Esophagus muscularis mucosa (tissue), 4 donors: ENCODE measurements at regions not wholly inside any gene's neighbourhood (a gene's known extent, or its start where the extent isn't known, plus 50 kb on each side); places are given as distances from the start of the nearest gene placed in this dataset.

Source experiments
- DNase-seq: peaks from one replicate; pipeline ENCODE4 v3.0.0-alpha.2; 2017; ENCODE audit errors: extremely low spot score
- H3K27ac ChIP-seq, 4 donors: fragments of 200-600 bp; sonication (generic); replicated peaks in 1 of 4; 1 replicate in 3 of 4; 2 replicates in 1 of 4; pipeline ENCODE4 v1.5.1; 2016 to 2019; ENCODE audit warnings: mild to moderate bottlenecking in 1 of 4
- H3K27me3 ChIP-seq, 4 donors: fragments of 200-600 bp; sonication (generic); one replicate each; pipeline versions ENCODE4 v1.5.1 to v1.6.0; 2016 to 2019
- H3K36me3 ChIP-seq, 4 donors: fragments of 200-600 bp; sonication (generic); one replicate each; pipeline ENCODE4 v1.5.1; 2016 to 2019
- H3K4me1 ChIP-seq, 4 donors: fragments of 200-600 bp; sonication (generic); one replicate each; pipeline ENCODE4 v1.5.1; 2016 to 2019
- H3K4me3 ChIP-seq, 4 donors: fragments of 200-600 bp; sonication (generic); 1 replicate in 2 of 4; 2 replicates in 2 of 4; pipeline ENCODE4 v1.5.1; 2016 to 2019; ENCODE audit warnings: mild to moderate bottlenecking in 4 of 4, moderate library complexity in 1 of 4
- H3K9me3 ChIP-seq, 4 donors: fragments of 200-600 bp; sonication (generic); 1 replicate in 3 of 4; 2 replicates in 1 of 4; pipeline ENCODE4 v1.5.1; 2016 to 2019
- EP300 ChIP-seq: sonication (generic); formaldehyde crosslinking; IDR thresholded peaks from one replicate; pipeline ENCODE4 v1.6.1; 2017; ENCODE audit warnings: antibody characterized with exemption
- POLR2A ChIP-seq: fragments of 450-650 bp; IDR thresholded peaks from one replicate; pipeline ENCODE4 v1.6.1; 2017; ENCODE audit warnings: antibody characterized with exemption, moderate library complexity, mild to moderate bottlenecking, low read depth
- POLR2AphosphoS5 ChIP-seq, 2 donors: sonication (generic); formaldehyde crosslinking; IDR thresholded peaks; one replicate each; pipeline ENCODE4 v1.6.1; 2017; ENCODE audit warnings: antibody characterized with exemption in 2 of 2
- WGBS: methylation state at CpG from one replicate; pipeline ENCODE4 v1.1.5; 2018; 5-methylcytosine and 5-hydroxymethylcytosine counted together
- intact Hi-C: fragments of 100-400 bp; cut with DNase I; formaldehyde crosslinking; loops from one replicate; pipeline ENCODE4 v1.15.1; 2023
- TF ChIP-seq, protein P1 (sequence below), 3 experiments: fragments of 200-600 bp in 2 of 3; fragments of 450-650 bp in 1 of 3; sonication (generic) in 2 of 3; IDR thresholded peaks; one replicate each; pipeline ENCODE4 v1.5.1; 2017 to 2019; ENCODE audit warnings: antibody characterized with exemption in 3 of 3, mild to moderate bottlenecking in 2 of 3, moderate library complexity in 1 of 3

DNA sequence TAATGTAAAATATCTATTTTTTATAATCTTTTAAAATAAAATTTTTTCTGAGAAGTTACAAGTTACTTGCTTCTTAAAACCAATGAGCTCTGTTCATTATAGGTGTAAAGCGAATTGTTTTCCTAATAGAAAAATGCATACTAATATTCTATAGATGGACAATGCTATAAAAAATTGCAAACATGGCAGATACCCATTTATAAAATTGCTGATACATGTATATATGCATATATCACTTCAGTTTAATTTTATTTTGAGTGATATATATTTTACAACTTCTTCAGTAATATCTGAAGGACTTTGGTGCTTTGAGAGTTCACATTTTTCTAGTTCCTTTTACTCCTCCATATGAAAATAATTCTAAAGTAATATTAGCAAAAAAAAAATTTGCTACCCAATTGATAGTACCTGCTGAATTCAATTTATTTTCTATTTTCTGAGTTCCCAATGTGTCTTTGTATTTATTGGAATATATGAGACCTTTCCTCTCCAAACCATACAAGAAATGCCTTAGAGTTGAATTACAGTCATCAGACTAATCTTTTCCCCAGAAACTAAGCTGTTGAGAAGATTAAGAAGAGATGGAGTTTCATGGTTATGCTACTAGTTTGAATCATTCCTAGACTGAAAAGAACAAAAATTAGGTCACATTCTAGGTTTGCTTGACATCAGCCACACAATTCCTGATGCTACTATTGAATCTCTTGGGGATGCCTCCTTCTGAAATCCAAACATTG lies 1937.5 kb upstream of the SEL1L start:
- no peak overlapping the region for H3K27ac ChIP-seq
- no peaks in the 10 kb centered on the region for H3K36me3 ChIP-seq
- intact Hi-C loops, result no loop called here
- no peak for DNase-seq
- H3K4me1 ChIP-seq, result no peaks in the 10 kb centered on the region
- H3K4me3 ChIP-seq, result no peak overlapping the region
- H3K27me3 ChIP-seq, result no peaks in the 10 kb centered on the region
- no peaks in the 10 kb centered on the region for H3K9me3 ChIP-seq
- TF ChIP-seq POLR2A (no peak), EP300 (no peak)
- 95% methylated on average over 1 of the region's 1 CpG for WGBS

DNA sequence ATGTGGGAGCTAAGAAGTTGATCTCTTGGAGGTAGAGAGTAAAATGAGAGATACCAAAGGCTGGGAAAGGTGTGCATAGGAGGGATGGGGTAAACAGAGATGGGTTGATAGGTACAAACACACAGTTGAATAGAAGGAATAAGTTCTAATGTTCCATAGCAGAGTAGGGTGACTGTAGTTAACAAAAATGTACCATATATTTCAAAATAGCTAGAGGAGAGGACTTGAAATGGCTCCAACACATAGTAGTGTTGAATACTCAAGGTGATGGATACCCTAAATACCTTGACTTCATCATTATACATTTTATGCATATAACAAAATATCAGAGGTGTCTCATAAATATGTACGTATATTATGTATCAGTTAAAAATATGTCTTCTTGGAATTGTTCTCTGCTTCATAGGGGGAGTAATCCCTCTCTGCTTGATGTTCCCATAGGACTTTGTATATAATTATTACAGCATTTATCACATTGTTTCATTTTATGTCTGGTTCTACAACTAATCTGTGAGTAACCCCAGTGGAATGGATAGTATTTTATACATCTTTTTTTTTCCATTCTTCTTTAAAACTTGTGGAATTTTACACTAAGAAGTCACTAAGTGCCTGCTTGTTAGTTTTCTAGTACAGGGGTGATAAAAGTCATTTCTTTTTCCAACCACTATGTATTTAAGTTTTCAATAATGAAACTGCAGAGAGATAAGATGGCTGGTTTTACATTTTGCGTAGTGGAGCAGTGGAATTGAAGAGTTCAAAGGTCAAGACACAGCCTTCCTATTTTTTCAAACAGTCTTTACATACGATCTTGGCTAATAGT lies 1940.0 kb upstream of the SEL1L start:
- Histone ChIP-seq H3K4me1 (no peaks in the 10 kb centered on the region), H3K36me3 (no peaks in the 10 kb centered on the region), H3K27ac (no peak overlapping the region), H3K27me3 (no peaks in the 10 kb centered on the region), H3K4me3 (no peak overlapping the region), H3K9me3 (no peaks in the 10 kb centered on the region)
- intact Hi-C loops, result no loop called here
- DNase-seq, result no peak
- WGBS, result 72% methylated on average over 3 of the region's 3 CpGs
- TF ChIP-seq POLR2AphosphoS5 (IDR thresholded peaks at IDR 0.05) (no peak), EP300 (no peak), POLR2A (no peak)
- TF ChIP-seq, protein P1, sequence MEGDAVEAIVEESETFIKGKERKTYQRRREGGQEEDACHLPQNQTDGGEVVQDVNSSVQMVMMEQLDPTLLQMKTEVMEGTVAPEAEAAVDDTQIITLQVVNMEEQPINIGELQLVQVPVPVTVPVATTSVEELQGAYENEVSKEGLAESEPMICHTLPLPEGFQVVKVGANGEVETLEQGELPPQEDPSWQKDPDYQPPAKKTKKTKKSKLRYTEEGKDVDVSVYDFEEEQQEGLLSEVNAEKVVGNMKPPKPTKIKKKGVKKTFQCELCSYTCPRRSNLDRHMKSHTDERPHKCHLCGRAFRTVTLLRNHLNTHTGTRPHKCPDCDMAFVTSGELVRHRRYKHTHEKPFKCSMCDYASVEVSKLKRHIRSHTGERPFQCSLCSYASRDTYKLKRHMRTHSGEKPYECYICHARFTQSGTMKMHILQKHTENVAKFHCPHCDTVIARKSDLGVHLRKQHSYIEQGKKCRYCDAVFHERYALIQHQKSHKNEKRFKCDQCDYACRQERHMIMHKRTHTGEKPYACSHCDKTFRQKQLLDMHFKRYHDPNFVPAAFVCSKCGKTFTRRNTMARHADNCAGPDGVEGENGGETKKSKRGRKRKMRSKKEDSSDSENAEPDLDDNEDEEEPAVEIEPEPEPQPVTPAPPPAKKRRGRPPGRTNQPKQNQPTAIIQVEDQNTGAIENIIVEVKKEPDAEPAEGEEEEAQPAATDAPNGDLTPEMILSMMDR (IDR thresholded peaks at IDR 0.05), result no peak

DNA sequence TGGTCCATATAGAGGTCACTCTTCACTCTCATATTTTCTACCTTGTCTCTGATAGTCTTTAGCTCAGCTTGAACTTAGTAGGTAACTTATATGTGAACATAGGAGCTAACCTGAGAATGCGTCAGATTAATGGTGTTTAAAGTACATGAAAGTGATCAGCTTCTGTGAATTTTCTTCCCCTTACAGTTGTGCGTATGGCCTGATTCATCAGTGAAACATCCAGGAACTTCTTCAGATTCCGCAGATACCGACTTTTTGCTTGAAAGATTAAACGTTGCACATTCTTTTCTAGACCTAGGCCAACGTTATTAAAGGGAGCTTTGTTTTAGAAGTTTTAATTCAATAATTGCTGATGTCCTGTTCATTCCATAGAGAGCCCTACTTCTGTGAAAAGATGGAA lies 1945.1 kb upstream of the SEL1L start:
- 87% methylated on average over 6 of the region's 6 CpGs for WGBS
- TF ChIP-seq, protein P1 (IDR thresholded peaks at IDR 0.05), result no peak
- TF ChIP-seq POLR2A, result no peak
- no peak for TF ChIP-seq POLR2AphosphoS5 (IDR thresholded peaks at IDR 0.05)
- TF ChIP-seq EP300, result no peak
- Histone ChIP-seq H3K27ac (no peak overlapping the region), H3K9me3 (no peaks in the 10 kb centered on the region), H3K27me3 (no peaks in the 10 kb centered on the region), H3K36me3 (no peaks in the 10 kb centered on the region), H3K4me1 (no peaks in the 10 kb centered on the region), H3K4me3 (no peak overlapping the region)
- intact Hi-C loops, result no loop called here
- DNase-seq, result no peak

DNA sequence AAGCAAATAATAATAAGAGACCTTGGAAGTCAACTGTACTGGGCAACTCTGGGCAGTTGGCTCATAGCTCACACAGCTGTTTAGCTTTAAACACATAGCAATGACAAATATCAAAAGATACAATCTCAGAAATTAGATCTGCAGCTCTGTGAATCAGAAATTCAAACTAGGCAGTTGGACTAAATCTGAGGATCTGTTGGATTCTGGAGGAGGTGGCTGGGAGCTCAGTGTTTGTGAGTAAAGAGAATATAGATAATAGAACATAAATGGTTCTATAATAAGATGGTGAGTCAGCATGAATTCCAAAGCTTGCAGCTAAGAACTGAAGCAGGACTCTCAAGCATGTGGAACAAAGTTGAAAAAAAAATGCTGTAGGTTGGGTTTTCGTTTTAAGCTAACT lies 1949.4 kb upstream of the SEL1L start:
- H3K4me3 ChIP-seq, result no peak overlapping the region
- no peaks in the 10 kb centered on the region for H3K27me3 ChIP-seq
- H3K4me1 ChIP-seq, result no peaks in the 10 kb centered on the region
- no peaks in the 10 kb centered on the region for H3K36me3 ChIP-seq
- DNase-seq, result no peak
- no peak overlapping the region for H3K27ac ChIP-seq
- intact Hi-C loops, result no loop called here
- TF ChIP-seq, protein P1 (IDR thresholded peaks at IDR 0.05), result no peak
- no peak for TF ChIP-seq EP300
- no peak for TF ChIP-seq POLR2AphosphoS5 (IDR thresholded peaks at IDR 0.05)
- TF ChIP-seq POLR2A, result no peak
- 36% methylated on average over 1 of the region's 1 CpG for WGBS
- no peaks in the 10 kb centered on the region for H3K9me3 ChIP-seq

DNA sequence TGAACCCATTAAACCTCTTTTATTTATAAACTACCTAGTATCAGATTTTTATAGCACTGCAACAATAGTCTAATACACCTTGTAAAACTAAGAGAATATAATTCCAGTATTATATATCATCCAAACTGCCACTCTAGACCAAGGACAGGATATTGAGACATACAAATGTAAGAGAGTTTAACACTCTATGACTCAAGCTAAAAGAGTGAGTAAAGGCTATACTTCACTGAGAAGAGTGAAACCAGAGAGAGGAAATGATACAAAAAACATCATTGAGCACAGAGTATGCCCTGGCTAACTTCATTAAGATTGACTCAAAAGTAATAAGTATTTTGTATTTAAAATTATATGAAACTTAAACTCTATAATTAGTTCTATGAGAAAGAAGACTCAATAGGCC lies 1951.9 kb upstream of the SEL1L start:
- H3K27me3 ChIP-seq, result no peaks in the 10 kb centered on the region
- TF ChIP-seq EP300 (no peak), POLR2A (no peak), POLR2AphosphoS5 (IDR thresholded peaks at IDR 0.05) (no peak)
- TF ChIP-seq, protein P1 (IDR thresholded peaks at IDR 0.05), result no peak
- no peak overlapping the region for H3K27ac ChIP-seq
- no peaks in the 10 kb centered on the region for H3K4me1 ChIP-seq
- DNase-seq, result no peak
- no peaks in the 10 kb centered on the region for H3K9me3 ChIP-seq
- H3K4me3 ChIP-seq, result no peak overlapping the region
- H3K36me3 ChIP-seq, result no peaks in the 10 kb centered on the region
- intact Hi-C loops, result no loop called here
